ENCODE measurements at regions not wholly inside any gene's neighbourhood (a gene's known extent, or its start where the extent isn't known, plus 50 kb on each side); places are given as distances from the start of the nearest gene placed in this dataset.

DNA sequence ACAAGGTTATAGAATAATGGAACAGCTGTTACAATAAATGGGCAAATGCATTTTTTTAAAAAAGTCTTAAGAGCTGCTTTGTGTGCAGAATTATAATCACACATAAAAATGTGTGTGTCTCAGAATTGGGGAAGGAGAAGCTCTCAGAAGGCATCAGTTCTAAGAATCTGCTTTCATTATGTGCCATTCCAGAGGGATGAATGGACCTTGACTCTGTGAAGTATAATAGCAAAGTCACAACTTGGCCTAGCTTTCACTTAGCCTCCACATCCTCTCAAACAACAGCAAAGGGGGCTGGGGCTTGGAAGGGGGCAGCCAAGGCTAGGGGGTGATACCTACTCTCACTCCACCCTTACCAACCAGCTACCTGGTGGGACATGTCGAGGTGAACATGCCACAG is 265.0 kb downstream of the CDC5L start:
- ATAC-seq (ENCODE audit: low read depth) (no peak), DNase-seq (no peak)
- H3K4me1 Mint-ChIP-seq, result peaks cover 2% of the 10 kb centered on the region
- no peak overlapping the region for H3K4me3 Mint-ChIP-seq
- no peak overlapping the region for H3K27ac Mint-ChIP-seq
- H3K27me3 Mint-ChIP-seq, result peaks cover 23% of the 10 kb centered on the region
- no peaks in the 10 kb centered on the region for H3K36me3 Mint-ChIP-seq (ENCODE audit: low read depth)
- CTCF ChIA-PET, result interaction anchor here (0.7 to 6.6 kb wide), 4 partner anchors 1062 to 1278 kb away, joined by 3 to 176 read pairs (median 52); no protein-coding TSS in a partner anchor
- intact Hi-C loops (cut with micrococcal nuclease), result no loop called here
- H3K9me3 Mint-ChIP-seq, result no peaks in the 10 kb centered on the region
- POLR2A ChIA-PET, result no interaction called here
- TF ChIP-seq, protein P1, sequence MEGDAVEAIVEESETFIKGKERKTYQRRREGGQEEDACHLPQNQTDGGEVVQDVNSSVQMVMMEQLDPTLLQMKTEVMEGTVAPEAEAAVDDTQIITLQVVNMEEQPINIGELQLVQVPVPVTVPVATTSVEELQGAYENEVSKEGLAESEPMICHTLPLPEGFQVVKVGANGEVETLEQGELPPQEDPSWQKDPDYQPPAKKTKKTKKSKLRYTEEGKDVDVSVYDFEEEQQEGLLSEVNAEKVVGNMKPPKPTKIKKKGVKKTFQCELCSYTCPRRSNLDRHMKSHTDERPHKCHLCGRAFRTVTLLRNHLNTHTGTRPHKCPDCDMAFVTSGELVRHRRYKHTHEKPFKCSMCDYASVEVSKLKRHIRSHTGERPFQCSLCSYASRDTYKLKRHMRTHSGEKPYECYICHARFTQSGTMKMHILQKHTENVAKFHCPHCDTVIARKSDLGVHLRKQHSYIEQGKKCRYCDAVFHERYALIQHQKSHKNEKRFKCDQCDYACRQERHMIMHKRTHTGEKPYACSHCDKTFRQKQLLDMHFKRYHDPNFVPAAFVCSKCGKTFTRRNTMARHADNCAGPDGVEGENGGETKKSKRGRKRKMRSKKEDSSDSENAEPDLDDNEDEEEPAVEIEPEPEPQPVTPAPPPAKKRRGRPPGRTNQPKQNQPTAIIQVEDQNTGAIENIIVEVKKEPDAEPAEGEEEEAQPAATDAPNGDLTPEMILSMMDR (IDR thresholded peaks at IDR 0.05), result no peak

DNA sequence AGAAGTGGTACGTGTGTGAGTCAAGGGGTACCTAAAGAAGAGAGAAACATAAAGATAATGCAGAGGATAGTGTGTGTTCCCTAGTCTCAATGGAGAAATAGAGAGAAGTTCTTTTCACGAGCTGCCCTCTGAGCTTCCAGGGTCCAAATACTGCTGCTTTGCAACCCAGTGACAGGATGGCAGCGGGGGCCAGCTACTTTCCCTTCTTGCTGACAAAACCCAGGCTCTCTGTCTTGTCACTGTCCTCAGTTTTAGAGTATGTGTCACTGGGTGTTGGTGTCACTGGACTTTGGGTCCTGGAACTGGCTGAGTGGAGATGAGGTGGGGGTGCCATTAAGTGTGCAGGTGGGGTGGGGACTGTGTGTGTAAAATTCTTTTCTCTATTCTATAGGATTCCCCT is 265.6 kb downstream of the CDC5L start:
- no peak for ATAC-seq (ENCODE audit: low read depth)
- peaks cover 2% of the 10 kb centered on the region for H3K4me1 Mint-ChIP-seq
- CTCF ChIA-PET, result interaction anchor here (5.4 to 6.6 kb wide), 2 partner anchors 1062 to 1269 kb away, joined by 101 to 176 read pairs; no protein-coding TSS in a partner anchor

DNA sequence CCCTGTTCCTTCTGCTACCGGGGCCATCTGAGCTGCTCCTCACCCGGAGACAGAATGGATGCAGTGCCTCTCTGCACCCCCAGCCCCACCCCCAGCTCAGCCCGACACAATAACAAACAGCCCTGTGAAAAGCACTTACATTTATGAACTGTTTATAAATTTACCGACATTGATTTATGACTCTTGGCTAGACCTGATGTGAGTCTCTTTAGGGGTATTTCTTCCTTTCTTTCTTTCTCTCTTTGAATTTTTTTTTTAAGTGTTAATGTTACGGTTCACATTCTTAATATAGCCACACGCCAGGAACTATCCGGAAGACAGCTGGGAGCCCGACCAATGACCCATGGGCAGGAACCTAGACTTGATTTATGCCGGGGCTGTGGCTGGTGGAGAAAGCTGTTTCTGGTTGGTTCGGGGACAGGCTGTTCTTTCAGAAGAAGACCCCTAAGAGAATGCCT is 266.3 kb downstream of the CDC5L start:
- H3K27ac Mint-ChIP-seq, result no peak overlapping the region
- H3K9me3 Mint-ChIP-seq, result peaks cover 3% of the 10 kb centered on the region
- H3K4me3 Mint-ChIP-seq, result no peak overlapping the region
- no peaks in the 10 kb centered on the region for H3K36me3 Mint-ChIP-seq (ENCODE audit: low read depth)
- ChIA-PET CTCF (interaction anchor here (0.7 to 6.6 kb wide), 4 partner anchors 178 to 1277 kb away, joined by 3 to 176 read pairs (median 54); no protein-coding TSS in a partner anchor), POLR2A (no interaction called here)
- peaks cover 21% of the 10 kb centered on the region for H3K27me3 Mint-ChIP-seq
- TF ChIP-seq, protein P1 (IDR thresholded peaks at IDR 0.05), result no peak
- H3K4me1 Mint-ChIP-seq, result peaks cover 2% of the 10 kb centered on the region
- DNase-seq (no peak), ATAC-seq (ENCODE audit: low read depth) (no peak)
- intact Hi-C loops (cut with micrococcal nuclease), result loop anchor here (2.0 kb wide), 1 partner anchor 767 kb away; no protein-coding TSS in a partner anchor

More for the DNA sequence above, 265.6 kb downstream of the CDC5L start:
- H3K27ac Mint-ChIP-seq, result no peak overlapping the region
- peaks cover 21% of the 10 kb centered on the region for H3K27me3 Mint-ChIP-seq
- H3K9me3 Mint-ChIP-seq, result no peaks in the 10 kb centered on the region
- POLR2A ChIA-PET, result no interaction called here
- no peaks in the 10 kb centered on the region for H3K36me3 Mint-ChIP-seq (ENCODE audit: low read depth)
- DNase-seq, result no peak
- no peak overlapping the region for H3K4me3 Mint-ChIP-seq
- TF ChIP-seq, protein P1 (IDR thresholded peaks at IDR 0.05), result no peak
- intact Hi-C loops (cut with micrococcal nuclease), result no loop called here

DNA sequence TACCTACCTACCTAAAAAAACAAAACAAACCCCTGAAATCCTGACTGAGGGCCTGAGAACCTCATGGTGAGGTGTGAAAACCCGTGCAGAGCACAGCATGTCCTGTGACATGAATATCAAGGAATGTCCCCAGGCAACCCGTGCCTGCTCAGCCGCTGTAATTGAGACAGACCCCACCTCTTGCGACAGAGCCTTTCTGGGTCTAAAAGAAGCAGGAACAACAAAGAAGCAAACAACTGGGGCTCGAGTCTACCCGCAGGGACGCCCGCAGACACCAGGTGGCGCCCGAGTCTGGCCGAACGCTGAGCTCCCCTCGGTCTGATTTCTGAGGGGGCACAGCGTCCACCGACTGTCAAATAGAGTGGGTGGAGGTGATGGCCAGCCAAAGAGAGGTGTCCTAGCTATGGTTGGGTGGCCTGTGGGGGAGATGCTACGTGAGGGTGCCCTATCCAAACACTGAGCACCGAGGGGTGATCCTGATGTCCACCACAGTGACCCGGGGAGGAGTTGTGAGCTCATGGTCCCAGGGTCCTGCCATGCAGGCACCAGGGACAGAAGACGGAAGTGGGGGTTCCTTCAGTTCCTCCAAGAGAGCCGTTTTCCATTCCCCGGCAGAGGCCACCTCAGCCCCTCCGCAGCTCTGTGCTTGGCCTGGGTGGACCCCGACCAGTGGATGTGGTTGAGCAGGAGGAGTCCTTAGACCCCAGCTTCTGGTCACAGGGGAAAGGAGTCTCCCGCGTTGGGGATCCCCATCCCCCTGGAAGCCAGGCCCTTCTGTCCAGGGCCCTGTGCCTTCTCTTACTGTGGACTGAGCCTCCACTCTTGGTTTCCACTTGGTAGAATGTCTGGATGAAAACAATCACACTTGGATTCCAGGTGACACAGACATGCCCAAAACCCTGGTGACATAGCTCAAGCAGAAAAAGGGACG is 268.2 kb downstream of the CDC5L start:
- peaks cover 3% of the 10 kb centered on the region for H3K9me3 Mint-ChIP-seq
- H3K4me1 Mint-ChIP-seq, result peaks cover 2% of the 10 kb centered on the region
- intact Hi-C loops (cut with micrococcal nuclease), result loop anchor here (1.0 to 2.0 kb wide), 3 partner anchors 765 to 1267 kb away; no protein-coding TSS in a partner anchor
- no peaks in the 10 kb centered on the region for H3K36me3 Mint-ChIP-seq (ENCODE audit: low read depth)
- TF ChIP-seq, protein P1 (IDR thresholded peaks at IDR 0.05), result peak; percentile 71
- CTCF ChIA-PET, result interaction anchor here (0.7 to 6.6 kb wide), 18 partner anchors 10 to 1755 kb away, joined by 3 to 176 read pairs (median 6); partner anchors contain the start of gene SUPT3H
- POLR2A ChIA-PET, result interaction anchor here (1.0 kb wide), 2 partner anchors 1059 to 1267 kb away, joined by 3 to 7 read pairs; no protein-coding TSS in a partner anchor
- peaks cover 24% of the 10 kb centered on the region for H3K27me3 Mint-ChIP-seq
- DNase-seq, result peak; percentile 65
- H3K4me3 Mint-ChIP-seq, result no peak overlapping the region
- peak; percentile 56 for ATAC-seq (ENCODE audit: low read depth)
- no peak overlapping the region for H3K27ac Mint-ChIP-seq

DNA sequence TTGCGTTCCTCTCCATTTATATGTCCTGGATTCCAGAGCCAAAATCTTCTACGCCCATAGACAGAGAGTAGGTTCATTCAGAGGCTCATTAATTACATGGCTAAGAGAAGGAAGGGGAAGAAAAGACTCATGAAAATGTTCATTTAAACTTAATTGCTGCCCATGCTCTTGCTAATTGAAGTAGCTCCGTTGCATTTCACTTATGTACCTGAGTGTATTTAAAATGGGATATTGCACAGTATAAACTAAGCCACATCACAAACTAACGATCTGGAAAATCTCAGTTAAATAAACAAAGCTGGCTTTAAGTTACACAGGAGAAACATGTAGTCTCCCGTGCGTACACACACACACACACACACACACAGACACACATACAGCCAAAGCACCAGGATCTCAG is 269.2 kb downstream of the CDC5L start:
- H3K27ac Mint-ChIP-seq, result no peak overlapping the region
- no peak for ATAC-seq (ENCODE audit: low read depth)
- no peak overlapping the region for H3K4me3 Mint-ChIP-seq
- DNase-seq, result no peak
- H3K9me3 Mint-ChIP-seq, result peaks cover 3% of the 10 kb centered on the region
- H3K4me1 Mint-ChIP-seq, result peaks cover 2% of the 10 kb centered on the region
- intact Hi-C loops (cut with micrococcal nuclease), result no loop called here
- ChIA-PET POLR2A (interaction anchor here (1.7 kb wide), 1 partner anchor 1058 kb away, joined by 3 read pairs; no protein-coding TSS in a partner anchor), CTCF (interaction anchor here (0.8 to 6.6 kb wide), 11 partner anchors 19 to 1274 kb away, joined by 3 to 176 read pairs (median 7); partner anchors contain the start of gene SUPT3H)
- H3K27me3 Mint-ChIP-seq, result peaks cover 18% of the 10 kb centered on the region
- no peaks in the 10 kb centered on the region for H3K36me3 Mint-ChIP-seq (ENCODE audit: low read depth)
- TF ChIP-seq, protein P1 (IDR thresholded peaks at IDR 0.05), result no peak
